WI38 (cell line): ENCODE measurements at regions not wholly inside any gene's neighbourhood (a gene's known extent, or its start where the extent isn't known, plus 50 kb on each side); places are given as distances from the start of the nearest gene placed in this dataset.

Source experiments
- H3K4me3 ChIP-seq: 2 replicates; pipeline ENCODE4 v1.5.1; 2011; ENCODE audit warnings: low read depth, mild to moderate bottlenecking, control low read depth, low read length
- TF ChIP-seq, protein P1 (sequence below): IDR thresholded peaks from 2 replicates; pipeline ENCODE4 v1.5.1; 2012; ENCODE audit warnings: low read depth, mild to moderate bottlenecking, control low read depth, low read length

GRCh38 chr6:1464781-1465370 lies 75.5 kb downstream of the FOXF2 start:
- no peak overlapping the region for H3K4me3 ChIP-seq
- TF ChIP-seq, protein P1, sequence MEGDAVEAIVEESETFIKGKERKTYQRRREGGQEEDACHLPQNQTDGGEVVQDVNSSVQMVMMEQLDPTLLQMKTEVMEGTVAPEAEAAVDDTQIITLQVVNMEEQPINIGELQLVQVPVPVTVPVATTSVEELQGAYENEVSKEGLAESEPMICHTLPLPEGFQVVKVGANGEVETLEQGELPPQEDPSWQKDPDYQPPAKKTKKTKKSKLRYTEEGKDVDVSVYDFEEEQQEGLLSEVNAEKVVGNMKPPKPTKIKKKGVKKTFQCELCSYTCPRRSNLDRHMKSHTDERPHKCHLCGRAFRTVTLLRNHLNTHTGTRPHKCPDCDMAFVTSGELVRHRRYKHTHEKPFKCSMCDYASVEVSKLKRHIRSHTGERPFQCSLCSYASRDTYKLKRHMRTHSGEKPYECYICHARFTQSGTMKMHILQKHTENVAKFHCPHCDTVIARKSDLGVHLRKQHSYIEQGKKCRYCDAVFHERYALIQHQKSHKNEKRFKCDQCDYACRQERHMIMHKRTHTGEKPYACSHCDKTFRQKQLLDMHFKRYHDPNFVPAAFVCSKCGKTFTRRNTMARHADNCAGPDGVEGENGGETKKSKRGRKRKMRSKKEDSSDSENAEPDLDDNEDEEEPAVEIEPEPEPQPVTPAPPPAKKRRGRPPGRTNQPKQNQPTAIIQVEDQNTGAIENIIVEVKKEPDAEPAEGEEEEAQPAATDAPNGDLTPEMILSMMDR: no peak

GRCh38 chr6:1468126-1468525 lies 78.8 kb downstream of the FOXF2 start:
- TF ChIP-seq, protein P1: no peak
- H3K4me3 ChIP-seq: no peak overlapping the region

GRCh38 chr6:1470040-1470439 lies 80.7 kb downstream of the FOXF2 start:
- TF ChIP-seq, protein P1: no peak

GRCh38 chr6:1472643-1473042 lies 83.3 kb downstream of the FOXF2 start:
- TF ChIP-seq, protein P1: no peak
- H3K4me3 ChIP-seq: no peak overlapping the region

More at GRCh38 chr6:1470040-1470439, 80.7 kb downstream of the FOXF2 start:
- no peak overlapping the region for H3K4me3 ChIP-seq

- no peak overlapping the region for H3K4me3 ChIP-seq
- TF ChIP-seq, protein P1: no peak
These were observed 83.8 kb downstream of the FOXF2 start for GRCh38 chr6:1473166-1473565.

DNA sequence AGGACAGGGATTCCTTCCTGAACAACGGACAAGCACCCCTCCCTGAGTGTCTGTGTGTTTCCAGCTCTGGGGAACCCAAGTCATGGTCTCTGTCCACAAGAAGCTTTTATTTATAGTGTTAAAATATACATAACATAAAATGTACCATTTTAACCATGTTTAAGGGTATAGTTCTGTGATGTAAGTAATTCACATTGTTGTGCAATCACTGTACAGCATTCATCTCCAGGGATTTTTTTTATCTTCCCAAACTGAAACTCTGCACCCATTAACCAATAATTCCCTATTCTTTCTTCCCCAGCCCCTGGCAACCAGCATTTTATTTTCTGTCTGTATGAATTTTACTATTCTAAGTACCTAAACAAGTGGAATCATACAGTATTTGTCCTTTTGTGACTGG lies 84.2 kb downstream of the FOXF2 start:
- H3K4me3 ChIP-seq: no peak overlapping the region
- TF ChIP-seq, protein P1: no peak

GRCh38 chr6:1474205-1474604 lies 84.8 kb downstream of the FOXF2 start:
- no peak overlapping the region for H3K4me3 ChIP-seq
- TF ChIP-seq, protein P1: no peak
